GM18861 (cell line): ENCODE measurements at regions not wholly inside any gene's neighbourhood (a gene's known extent, or its start where the extent isn't known, plus 50 kb on each side); places are given as distances from the start of the nearest gene placed in this dataset.

ENCODE experiments used
- ATAC-seq: cut with Tn5 transposase; IDR thresholded peaks from one replicate; pipeline ENCODE4 v1.9.1; 2021; ENCODE audit not compliant: unreplicated experiment

DNA sequence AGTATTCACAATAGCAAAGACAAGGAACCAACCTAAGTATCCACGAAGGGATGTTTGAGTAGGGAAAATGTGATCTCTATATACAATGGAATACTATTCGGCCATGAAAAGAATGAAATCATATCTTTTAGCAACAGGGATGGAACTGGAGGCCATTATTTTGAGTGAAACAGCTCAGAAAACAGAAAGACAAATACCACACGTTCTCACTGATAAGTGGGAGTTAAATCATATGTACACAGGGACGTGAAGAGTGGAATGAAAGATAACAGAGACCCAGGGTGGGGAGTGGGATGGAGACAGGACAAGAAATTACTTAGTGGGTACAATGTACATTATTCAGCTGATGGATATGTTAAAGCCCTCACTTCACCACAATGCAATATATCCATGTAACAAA is 1012.7 kb downstream of the TBC1D22A start:
- ATAC-seq, result no peak

DNA sequence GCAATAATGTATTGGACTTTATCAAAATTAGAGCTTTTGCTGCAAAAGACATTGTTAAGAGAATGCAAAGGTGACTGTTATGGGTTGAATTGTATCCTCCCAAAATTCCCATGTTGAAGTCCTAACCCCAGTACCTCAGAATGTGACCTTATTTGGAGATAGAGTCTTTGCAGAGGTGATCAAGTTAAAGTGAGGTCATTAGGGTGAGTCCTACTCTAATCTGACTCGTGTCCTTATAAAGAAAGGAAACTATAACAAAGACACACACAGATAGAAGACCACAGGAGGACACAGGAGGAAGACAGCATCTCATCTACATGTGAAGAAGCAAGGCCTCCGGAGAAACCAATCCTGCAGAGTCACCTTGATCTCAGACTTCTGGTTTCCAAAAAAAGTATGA is 1011.2 kb downstream of the TBC1D22A start:
- ATAC-seq, result no peak

DNA sequence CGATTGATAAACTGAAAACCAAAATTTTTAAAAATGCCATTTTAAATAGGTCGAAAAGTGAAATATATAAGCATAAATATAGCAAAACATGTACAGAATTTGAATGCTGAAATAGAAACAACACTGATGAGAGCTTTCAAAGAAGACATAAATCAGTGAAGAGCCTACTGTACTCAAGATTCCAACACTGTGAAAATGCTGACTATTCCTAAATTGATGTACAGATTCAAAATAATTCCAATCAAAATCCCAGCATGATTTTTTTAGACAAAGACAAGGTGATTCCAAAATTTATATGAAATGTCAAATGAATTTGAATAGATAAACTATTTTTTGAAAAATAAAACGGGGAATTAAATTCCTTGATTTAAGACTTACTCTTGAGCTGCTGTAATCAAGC is 1010.4 kb downstream of the TBC1D22A start:
- no peak for ATAC-seq

DNA sequence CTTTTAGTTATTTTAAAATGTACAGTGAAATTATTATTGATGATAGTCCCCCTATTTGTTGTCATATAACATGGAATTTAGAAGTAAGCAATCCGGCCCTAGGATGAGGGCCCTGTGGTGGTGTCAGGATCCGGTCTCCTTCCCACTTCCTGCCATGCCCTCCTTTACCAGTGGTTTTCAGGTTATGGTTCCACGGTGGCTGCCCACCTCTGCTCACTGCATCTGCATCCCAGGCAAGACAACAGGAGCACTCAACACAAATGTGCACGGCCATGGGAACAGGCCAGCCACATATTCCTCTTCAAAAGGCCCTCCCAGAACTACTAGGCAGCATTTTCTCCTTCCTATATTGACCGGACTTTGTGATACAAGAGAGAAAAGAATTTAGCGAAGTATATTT is 1007.2 kb downstream of the TBC1D22A start:
- no peak for ATAC-seq

DNA sequence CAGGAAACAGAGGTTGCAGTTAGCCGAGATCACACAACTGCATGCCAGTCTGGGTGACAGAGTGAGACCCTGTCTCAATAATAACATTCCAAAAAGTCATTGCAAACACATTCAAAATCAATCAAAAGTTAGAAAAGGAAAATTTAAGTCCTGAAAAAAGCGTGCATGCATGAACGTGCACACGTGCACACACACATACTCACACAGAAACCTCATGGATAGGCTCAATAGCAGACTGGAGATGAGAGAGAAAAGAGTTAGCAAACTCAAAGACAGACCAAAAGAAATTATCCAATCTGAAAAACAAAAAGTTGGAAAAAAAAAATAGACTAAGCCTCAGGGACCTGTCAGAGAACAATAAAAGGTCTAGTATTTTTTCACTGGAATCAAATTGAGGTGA is 1005.6 kb downstream of the TBC1D22A start:
- no peak for ATAC-seq

DNA sequence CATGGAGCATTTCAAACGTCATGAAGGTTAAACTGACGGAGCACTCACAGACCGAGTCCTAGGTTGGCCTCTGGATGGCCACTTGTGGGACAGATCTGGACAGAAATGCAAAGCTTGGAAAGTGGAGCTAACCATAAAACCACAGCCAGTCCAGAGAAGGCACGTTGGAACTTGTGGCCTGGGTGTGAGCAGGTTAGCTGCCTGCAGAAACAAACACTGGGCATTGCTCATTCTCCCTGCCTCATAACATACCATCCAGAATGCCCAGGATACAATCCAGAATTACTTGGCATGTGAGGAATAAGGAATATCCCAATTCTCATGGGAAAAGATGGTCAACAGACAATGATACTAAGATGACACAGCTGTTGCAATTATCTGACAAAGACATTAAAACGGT is 1005.0 kb downstream of the TBC1D22A start:
- no peak for ATAC-seq

DNA sequence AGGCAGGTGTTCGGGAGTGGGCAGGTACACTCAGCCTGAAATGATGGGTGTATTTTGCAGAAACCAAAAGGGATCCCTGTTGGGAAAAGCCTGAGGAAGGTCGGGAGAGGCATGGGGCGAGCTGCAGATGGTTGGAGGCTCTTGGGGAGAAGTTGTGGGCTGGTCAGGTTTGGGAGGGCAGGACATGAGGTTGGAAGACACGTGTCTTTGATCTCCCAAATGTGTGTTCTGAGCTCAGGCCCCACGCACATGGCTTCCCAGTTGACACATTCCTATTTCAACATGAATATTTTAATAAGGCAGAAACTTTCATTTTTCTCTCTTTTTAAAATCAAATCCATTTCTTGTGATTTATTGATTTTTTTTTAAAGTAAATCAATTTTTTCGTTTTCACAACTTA is 1003.3 kb downstream of the TBC1D22A start:
- ATAC-seq, result no peak

DNA sequence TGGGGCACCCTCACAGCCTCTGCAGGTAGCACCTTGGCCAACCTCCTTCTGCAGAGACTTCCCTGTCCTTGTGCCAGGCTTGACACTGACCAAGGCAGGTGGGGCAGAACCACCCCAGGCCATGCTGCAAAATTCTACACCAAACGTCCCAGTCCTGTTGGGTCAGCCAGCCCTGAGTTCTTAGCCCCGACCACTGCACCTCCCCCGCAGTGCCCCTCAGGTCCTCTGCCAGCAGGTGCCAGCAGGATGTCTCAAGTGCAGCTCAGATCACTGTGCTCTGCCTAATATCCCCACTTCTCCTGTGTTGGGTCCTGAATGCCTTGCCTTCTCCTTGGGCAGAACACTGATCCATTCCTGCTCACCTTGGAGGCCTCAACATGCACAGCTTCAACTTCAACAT is 999.7 kb downstream of the TBC1D22A start:
- ATAC-seq, result no peak

DNA sequence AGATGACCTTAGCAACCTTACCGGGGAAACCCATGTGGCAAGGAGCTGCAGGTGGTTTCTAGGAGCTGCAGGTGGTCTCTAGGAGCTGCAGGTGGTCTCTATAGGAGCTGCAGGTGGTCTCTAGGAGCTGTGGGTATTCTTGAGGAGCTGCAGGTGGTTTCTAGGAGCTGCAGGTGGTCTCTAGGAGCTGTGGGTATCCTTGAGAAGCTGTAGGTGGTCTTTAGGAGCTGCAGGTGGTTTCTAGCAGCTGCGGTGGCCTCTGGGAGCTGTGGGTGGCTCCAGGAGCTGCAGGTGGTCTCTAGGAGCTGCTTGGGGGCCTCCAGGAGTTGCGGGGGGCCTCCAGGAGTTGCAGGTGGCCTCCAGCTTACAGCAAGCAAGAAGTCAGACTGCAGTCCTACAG is 997.5 kb downstream of the TBC1D22A start:
- ATAC-seq, result no peak

DNA sequence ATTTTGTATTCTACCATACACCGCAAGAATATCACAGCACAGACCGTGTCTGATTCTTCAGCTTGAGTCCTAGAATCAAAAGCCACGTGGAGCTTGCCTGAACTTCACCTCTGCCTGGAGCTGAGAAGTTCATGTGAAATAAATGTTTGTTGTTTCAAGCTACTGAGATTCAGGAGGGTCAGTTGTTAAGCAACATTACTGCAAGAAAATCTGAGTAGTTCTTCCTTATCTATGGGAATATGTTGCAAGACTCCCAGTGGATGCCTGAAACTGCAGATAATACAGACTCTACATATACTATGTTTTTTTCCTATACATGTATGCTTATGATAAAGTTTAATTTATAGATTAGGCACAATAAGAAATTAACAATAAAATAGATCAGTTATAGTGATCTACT is 995.3 kb downstream of the TBC1D22A start:
- no peak for ATAC-seq

DNA sequence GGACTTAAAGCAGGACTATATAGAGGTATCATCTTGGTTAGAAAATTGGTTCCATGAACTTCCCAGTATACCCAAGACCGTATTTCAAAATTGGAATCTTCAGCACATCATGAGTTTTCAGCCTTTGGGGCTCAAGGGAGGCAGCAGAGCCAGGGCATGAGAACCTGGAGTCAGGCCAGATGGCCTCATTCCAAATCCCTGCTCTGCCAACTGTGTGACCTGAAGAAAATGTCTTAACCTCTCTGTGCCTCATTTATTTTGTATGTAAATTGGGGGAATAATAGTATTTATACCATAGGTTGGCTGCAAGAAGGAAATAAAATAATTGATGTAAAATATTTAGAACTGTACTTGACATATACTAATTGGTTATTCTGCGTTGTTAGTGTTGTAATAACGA is 987.6 kb downstream of the TBC1D22A start:
- no peak for ATAC-seq

DNA sequence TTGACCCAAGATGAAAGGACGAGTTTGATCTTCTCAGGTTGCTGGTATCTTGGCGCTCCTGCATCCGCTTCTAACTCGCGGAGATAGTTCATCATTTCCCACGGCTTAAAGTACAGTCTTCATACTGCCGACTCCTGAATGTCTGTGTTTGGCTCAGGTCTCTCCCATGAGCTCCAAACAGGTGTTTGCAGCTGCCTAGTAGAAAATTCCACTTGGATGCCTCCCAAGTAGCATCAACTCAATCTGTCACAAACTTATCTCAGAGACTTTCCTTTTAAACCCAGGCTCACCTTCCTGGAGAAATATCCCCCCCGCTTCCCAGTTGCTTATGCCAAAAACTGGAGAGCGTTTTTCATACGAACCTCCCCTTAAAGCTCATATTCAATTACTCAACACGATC is 986.5 kb downstream of the TBC1D22A start:
- ATAC-seq, result no peak

DNA sequence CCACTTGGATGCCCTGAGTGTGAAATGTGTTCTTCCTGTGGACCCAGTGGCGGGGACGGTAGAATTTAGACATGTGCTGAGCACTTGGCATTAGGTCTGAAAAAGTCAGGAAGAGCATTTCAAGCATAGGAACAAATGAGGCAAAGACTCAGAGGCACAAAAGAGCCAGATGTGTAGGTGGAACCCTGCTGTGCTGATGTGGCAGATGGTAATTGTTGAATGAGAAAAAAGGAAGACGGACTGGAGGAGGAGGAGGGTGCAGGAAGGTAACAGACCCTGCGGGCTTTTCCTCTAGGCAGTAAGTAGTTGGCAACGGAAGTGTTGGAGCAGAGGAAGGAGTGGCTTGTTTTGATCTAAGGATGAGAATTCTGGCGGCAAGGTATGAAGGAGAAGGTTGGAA is 985.8 kb downstream of the TBC1D22A start:
- ATAC-seq, result no peak

DNA sequence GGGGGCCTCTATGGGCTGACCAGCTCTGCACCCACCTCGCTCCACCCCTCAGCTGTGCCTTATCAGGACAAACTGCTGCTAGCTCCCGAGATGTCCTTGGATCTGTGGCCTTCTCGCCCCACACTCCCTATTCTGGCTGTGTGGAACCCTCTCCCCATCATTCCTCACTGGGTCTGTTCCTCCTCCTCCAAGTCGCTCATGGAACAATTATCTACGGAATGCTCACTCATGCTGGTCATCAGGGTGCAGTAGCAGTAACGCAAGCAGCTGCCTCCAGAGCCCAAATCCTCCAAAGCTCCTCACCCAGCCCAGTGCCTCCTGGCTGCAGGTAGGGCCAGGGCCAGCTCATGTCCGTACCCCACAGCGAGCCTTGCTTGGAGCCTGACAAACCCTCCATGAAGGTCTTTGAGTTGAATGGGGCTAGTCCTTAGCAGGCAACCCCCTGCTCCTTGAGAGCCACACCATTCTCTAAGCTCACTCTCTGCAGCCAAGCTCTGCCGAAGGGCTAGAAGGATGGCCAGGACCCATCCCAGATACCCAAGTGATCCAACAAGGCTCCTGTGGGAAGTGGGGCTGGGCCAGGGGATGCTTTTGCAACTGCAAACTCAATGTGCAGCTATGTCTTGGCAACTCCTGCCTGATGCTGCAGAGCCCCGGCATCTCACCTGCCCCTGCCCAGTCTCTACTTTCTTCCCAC is 977.8 kb downstream of the TBC1D22A start:
- no peak for ATAC-seq

DNA sequence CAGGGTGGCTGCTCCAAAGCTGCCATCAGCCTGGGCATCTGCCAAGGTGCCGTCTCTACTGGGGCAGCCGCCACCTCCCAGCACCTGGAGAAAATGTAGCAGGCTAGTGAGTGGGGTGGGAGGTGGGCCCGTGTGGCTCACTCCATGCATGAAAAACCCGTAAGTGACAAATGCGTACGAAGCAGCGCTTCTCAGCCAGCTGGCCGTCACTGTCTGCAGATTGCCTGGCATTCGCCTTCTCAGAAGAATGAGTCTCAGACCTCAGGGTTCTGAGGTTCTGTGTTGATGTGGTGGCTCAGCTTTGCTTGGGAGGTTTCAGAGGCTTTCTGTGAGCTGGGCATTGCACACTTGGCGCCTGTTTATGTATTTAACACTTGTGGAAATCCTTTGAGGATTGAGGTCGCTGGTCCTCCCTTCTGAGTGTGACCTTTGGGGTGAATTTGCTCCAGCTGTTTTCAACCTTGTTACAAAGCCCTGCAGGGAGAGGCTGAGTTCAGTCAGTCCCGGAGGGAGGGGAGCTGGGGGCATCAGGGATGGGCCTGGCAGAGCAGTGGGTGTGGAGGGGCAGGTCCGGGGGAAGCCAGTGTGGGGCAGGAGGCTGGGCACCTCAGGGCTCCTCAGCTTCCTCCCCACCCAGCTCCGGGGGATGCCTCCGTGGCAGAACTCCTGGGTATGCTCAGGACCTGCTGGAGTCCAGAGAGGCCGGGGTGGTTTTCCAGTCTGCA is 977.0 kb downstream of the TBC1D22A start:
- no peak for ATAC-seq

DNA sequence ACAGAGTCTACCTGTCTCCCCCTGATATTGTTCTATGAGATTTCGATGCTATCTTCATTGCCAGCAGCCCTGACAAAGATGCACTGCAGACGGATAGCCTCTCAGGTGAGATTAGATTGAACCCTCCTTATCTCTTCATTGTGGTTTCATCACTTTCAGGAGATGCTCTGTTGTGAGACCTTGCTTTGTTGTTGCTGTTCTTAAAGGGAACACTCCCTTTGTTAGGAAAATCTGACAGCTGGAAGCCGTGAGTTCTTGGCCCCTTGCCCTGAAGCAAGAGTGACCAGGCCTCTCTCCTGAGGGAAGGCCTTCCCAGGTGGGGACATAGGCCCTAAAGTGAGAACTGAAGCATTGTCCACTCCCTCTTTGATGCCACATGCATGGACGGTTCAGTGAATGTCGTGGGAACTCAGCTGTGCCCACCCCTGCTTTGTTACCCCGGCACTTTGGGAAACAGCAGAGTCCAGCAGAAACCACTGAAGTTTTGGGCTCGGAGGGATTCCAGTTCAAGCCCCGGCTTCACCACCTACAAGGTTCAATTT is 976.1 kb downstream of the TBC1D22A start:
- ATAC-seq, result no peak

DNA sequence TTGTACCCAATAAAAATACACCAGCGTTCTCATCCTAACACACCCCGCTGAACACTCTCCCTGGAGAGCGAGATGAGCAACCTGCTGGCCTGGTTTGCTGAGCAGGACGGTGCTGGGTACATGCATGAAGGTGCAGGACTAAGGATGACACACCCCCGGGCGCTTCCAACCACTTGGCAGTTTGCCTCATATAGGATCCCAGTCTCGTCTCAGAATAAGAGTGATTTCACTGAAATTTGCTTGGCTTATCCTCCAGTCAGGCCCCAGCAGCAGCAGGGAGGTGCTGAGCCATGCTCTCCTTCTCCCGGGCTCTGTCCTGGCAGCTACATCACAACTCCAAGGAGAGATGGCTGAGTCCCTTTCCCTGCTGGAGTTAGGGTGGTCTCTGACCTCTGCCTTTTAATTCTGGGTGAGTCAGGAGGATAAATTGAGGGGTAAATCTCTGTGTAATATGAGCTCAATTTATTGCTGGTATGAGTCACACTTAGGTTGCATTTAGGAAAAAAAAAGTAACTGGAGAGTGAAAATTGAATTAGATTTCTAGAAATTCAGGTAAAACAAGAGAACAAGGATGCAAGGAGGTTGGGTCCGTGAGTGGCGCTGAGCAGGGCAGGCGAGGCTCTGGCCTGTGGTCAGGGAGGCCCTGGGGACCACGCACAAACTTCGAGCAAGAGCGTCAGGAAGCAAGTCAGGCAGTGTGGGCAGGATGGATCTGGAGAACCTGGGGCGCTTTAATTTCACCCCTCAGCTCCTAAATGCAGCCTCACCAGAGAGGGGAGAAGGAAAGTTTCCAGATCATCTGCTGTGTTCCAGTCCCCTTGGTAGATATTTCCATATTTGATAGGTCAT is 974.0 kb downstream of the TBC1D22A start:
- ATAC-seq, result no peak

DNA sequence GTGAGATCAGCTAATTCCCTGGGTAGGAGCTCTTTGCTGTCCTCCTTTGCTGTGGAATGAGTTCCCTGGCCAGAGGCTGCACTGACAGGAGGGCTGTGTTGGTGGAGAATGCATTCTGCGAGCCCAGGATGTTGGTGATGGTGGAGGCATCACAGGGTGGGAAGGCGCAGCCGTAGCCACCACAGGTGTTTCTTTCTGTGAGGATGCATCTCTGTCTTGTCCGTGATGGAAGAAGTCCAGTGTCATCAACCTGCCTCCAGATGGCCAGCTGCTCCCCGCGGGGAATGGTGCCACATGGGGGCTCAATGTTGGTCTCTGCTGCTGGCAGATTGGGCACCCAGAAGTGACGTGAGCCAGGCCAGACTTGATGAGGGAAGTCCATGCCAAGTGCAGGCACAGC is 972.1 kb downstream of the TBC1D22A start:
- ATAC-seq, result no peak

DNA sequence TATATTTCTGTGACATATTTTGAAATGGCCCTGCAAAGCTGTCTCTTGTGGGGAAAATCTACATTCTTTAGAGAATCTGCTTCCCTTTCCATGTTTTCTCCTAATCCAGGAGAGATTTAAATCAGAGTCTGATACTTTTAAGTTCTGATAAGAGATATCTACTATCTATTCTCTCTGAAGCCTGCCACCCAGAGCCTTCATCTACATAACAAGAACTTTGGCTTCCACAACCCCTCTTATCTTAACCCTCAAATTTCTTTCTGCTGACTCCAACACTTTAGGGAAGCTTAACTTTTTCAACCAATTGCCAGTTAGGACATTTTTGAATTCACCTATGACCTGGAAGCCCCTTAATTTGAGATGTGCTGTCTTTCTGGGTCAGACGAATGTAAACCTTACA is 965.2 kb downstream of the TBC1D22A start:
- no peak for ATAC-seq

DNA sequence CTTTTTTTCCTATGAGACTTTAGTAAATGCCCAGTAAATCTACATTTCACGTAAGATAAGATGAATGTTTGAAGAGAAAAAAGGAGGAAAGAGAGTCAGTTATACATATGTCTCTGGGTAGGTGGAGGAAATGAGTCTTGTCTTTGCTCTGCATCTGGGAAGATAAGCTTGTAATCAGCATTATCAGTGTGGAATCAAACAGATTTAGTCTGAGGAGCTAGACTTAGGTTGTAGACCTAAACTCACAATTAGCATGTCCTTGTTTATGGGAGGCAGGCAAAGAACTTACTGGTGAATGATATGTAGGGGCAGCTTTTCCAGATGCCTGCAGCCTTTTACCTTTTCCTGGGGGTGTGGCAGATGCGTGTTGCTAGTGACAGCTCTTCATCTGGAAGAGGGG is 962.3 kb downstream of the TBC1D22A start:
- ATAC-seq, result no peak

DNA sequence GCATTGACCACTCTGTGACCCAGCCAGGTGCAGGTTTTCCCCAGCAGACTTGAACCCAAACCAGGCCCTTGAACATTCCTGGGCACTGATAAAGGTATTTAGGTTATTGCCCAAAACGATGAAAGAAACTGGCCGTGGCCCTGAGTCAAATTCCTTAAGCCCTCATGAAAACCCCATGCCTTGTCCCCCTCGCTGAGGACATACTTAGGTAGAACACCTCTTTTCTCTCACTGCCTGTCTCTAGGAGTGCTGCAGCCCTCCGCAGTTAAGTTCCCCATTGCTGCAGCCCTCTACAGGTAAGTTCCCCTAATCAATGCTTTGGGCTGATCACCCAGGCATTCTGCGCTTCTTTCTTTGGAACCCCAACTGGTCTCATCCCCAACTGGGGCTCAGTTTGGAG is 961.6 kb downstream of the TBC1D22A start:
- no peak for ATAC-seq

DNA sequence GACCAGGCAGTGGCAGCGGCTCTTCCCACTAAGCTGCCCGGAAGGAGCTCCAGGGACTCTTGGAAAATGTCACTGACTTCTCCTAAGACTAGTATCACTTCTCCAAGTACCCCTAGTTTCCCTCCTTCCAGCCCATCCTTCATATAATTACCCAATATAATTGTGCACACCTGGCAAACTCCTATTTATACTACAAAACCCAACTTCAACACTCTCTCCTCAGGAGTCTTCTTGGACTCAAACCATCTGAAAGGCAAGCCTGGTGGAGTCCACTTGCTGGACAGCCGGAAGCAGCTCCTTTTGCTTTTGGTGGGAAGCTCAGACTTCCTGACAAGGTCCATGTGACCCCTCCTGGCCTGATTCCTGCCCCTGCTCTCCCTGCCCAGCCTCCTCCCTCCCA is 955.9 kb downstream of the TBC1D22A start:
- no peak for ATAC-seq
